SK-N-SH (cell line): ENCODE measurements at regions not wholly inside any gene's neighbourhood (a gene's known extent, or its start where the extent isn't known, plus 50 kb on each side); places are given as distances from the start of the nearest gene placed in this dataset.

Experiments used
- CTCF ChIA-PET: fragments of 300-600, 350-600 bp; formaldehyde crosslinking; extraction: SDS; loops from one replicate; lab custom pipeline; 2021; lab: Yijun Ruan, JAX
- POLR2A ChIA-PET: fragments of 350-600 bp; sonication (Branson Sonifier 250); formaldehyde crosslinking; extraction: SDS; loops from one replicate; lab custom pipeline; 2020; ENCODE audit warnings: antibody characterized with exemption, inconsistent platforms; lab: Yijun Ruan, JAX
- DNase-seq: peaks from one replicate; pipeline ENCODE4 v3.0.0; 2012
- H2AFZ ChIP-seq: fragments of 200-600 bp; sonication (generic); 2 replicates; pipeline ENCODE4 v1.8.1; 2016; ENCODE audit warnings: antibody characterized with exemption, mild to moderate bottlenecking, low read depth
- H3F3A ChIP-seq: fragments of 200-600 bp; sonication (generic); replicated peaks from 2 replicates; pipeline ENCODE3; 2016; ENCODE audit warnings: antibody characterized with exemption, mild to moderate bottlenecking; ENCODE audit not compliant: insufficient read depth
- H3K27ac ChIP-seq, 2 experiments: fragments of 200-500 bp in 1 of 2; fragments of 200-600 bp in 1 of 2; sonication (Bioruptor generic) in 1 of 2; sonication (generic), shearing (Covaris generic) in 1 of 2; 2 replicates each; pipeline versions ENCODE4 v1.5.1 to v1.6.1; 2014 to 2016; ENCODE audit warnings: low read depth in 2 of 2, inconsistent platforms in 1 of 2, low read length in 1 of 2, mild to moderate bottlenecking in 1 of 2, mixed read lengths in 1 of 2
- H3K27me3 ChIP-seq: fragments of 200-600 bp; sonication (generic), shearing (Covaris generic); 2 replicates; pipeline ENCODE4 v1.6.1; 2016; ENCODE audit warnings: mixed run types; ENCODE audit not compliant: insufficient read depth
- H3K36me3 ChIP-seq, 2 experiments: fragments of 200-500 bp in 1 of 2; fragments of 200-600 bp in 1 of 2; sonication (Bioruptor generic) in 1 of 2; sonication (generic) in 1 of 2; replicated peaks in 1 of 2; 2 replicates each; pipeline versions ENCODE3 to v1.5.1; 2014 to 2016; ENCODE audit warnings: low read length in 1 of 2, mild to moderate bottlenecking in 1 of 2; ENCODE audit not compliant: insufficient read depth in 2 of 2, control insufficient read depth in 1 of 2
- H3K4me1 ChIP-seq, 2 experiments: fragments of 200-500 bp in 1 of 2; fragments of 200-600 bp in 1 of 2; sonication (Bioruptor generic) in 1 of 2; sonication (generic), shearing (Covaris generic) in 1 of 2; 2 replicates each; pipeline versions ENCODE4 v1.5.1 to v1.6.1; 2014 to 2016; ENCODE audit warnings: low read depth in 1 of 2, low read length in 1 of 2, mixed run types in 1 of 2; ENCODE audit not compliant: insufficient read depth in 2 of 2, control insufficient read depth in 1 of 2
- H3K4me2 ChIP-seq: fragments of 200-600 bp; sonication (generic), shearing (Covaris generic); 2 replicates; pipeline ENCODE4 v1.6.1; 2017; ENCODE audit warnings: mixed run types
- H3K4me3 ChIP-seq, 2 experiments: fragments of 200-500 bp in 1 of 2; fragments of 200-600 bp in 1 of 2; sonication (Bioruptor generic) in 1 of 2; sonication (generic), shearing (Covaris generic) in 1 of 2; 2 replicates each; pipeline versions ENCODE4 v1.5.1 to v1.8.1; 2014 to 2016; ENCODE audit warnings: low read depth in 2 of 2, inconsistent platforms in 1 of 2, low read length in 1 of 2, mild to moderate bottlenecking in 1 of 2, mixed read lengths in 1 of 2, moderate library complexity in 1 of 2
- H3K79me2 ChIP-seq: fragments of 200-600 bp; sonication (generic); 2 replicates; pipeline ENCODE4 v1.8.1; 2017; ENCODE audit warnings: mild to moderate bottlenecking; ENCODE audit not compliant: insufficient read depth
- H3K9ac ChIP-seq: fragments of 200-600 bp; sonication (generic); 2 replicates; pipeline ENCODE4 v1.6.1; 2017; ENCODE audit warnings: mixed run types
- H3K9me2 ChIP-seq: fragments of 200-600 bp; sonication (generic); 2 replicates; pipeline ENCODE4 v1.6.1; 2017; ENCODE audit warnings: mixed run types
- H3K9me3 ChIP-seq: fragments of 200-600 bp; sonication (generic); 2 replicates; pipeline ENCODE4 v1.6.1; 2017; ENCODE audit warnings: mixed run types, mild to moderate bottlenecking, moderate library complexity
- H4K20me1 ChIP-seq: fragments of 200-600 bp; sonication (generic); 2 replicates; pipeline ENCODE4 v1.6.1; 2017; ENCODE audit warnings: mild to moderate bottlenecking, mixed run types; ENCODE audit not compliant: insufficient read depth
- CTCF ChIP-seq: fragments of 200-600 bp; sonication (generic); IDR thresholded peaks from 2 replicates; pipeline ENCODE4 v1.6.1; 2017; ENCODE audit warnings: antibody characterized with exemption, mild to moderate bottlenecking, moderate library complexity
- ELF1 ChIP-seq: IDR thresholded peaks from 2 replicates; pipeline ENCODE4 v1.4.0; 2012
- FOSL2 ChIP-seq: IDR thresholded peaks from 2 replicates; pipeline ENCODE4 v1.4.0; 2012; ENCODE audit warnings: low read depth, mild to moderate bottlenecking, moderate library complexity, borderline replicate concordance
- GABPA ChIP-seq: IDR thresholded peaks from 2 replicates; pipeline ENCODE4 v1.4.0; 2012; ENCODE audit warnings: low read depth, mild to moderate bottlenecking
- IRF3 ChIP-seq: fragments of 150-350 bp; IDR thresholded peaks from 2 replicates; pipeline ENCODE4 v1.6.1; 2016; ENCODE audit warnings: mild to moderate bottlenecking, low read depth, low read length
- JUND ChIP-seq: IDR thresholded peaks from 2 replicates; pipeline ENCODE4 v1.4.0; 2012
- RAD21 ChIP-seq: IDR thresholded peaks from 2 replicates; pipeline ENCODE4 v1.6.1; 2012; ENCODE audit warnings: mild to moderate bottlenecking, low read length
- RCOR1 ChIP-seq: fragments of 150-350 bp; IDR thresholded peaks from 2 replicates; pipeline ENCODE4 v1.6.1; 2017; ENCODE audit warnings: antibody characterized with exemption, low read length
- REST ChIP-seq: IDR thresholded peaks from 2 replicates; pipeline ENCODE4 v1.6.1; 2012; ENCODE audit warnings: mild to moderate bottlenecking, low read depth, low read length, moderate library complexity
- RFX5 ChIP-seq: IDR thresholded peaks from 2 replicates; pipeline ENCODE4 v1.6.1; 2012; ENCODE audit warnings: mild to moderate bottlenecking, improper control_type of control experiment, low read length
- RXRA ChIP-seq: IDR thresholded peaks from 2 replicates; pipeline ENCODE4 v1.4.0; 2012; ENCODE audit warnings: low read depth, mild to moderate bottlenecking, borderline replicate concordance
- TEAD4 ChIP-seq: IDR thresholded peaks from 2 replicates; pipeline ENCODE4 v1.4.0; 2012; ENCODE audit warnings: mild to moderate bottlenecking, borderline replicate concordance; ENCODE audit not compliant: insufficient read depth
- USF1 ChIP-seq: IDR thresholded peaks from 2 replicates; pipeline ENCODE4 v1.4.0; 2012; ENCODE audit warnings: low read depth, borderline replicate concordance
- YY1 ChIP-seq: IDR thresholded peaks from 2 replicates; pipeline ENCODE4 v1.4.0; 2012; ENCODE audit warnings: low read depth, mild to moderate bottlenecking
- ZBTB33 ChIP-seq: IDR thresholded peaks from 2 replicates; pipeline ENCODE4 v1.4.0; 2012; ENCODE audit warnings: low read depth, borderline replicate concordance
- WGBS: methylation state at CpG from one replicate; pipeline ENCODE4 v1.1.6; 2017; ENCODE audit warnings: low lambda C conversion rate; 5-methylcytosine and 5-hydroxymethylcytosine counted together

- ChIA-PET CTCF (interaction anchor here (0.9 kb wide), 1 partner anchor 11 kb away, joined by 3 read pairs; no protein-coding TSS in a partner anchor), POLR2A (no interaction called here)
- Histone ChIP-seq H4K20me1 (no peaks in the 10 kb centered on the region), H3K4me3 (no peak overlapping the region), H3K36me3 (no peaks in the 10 kb centered on the region), H3K27me3 (no peaks in the 10 kb centered on the region), H3K4me1 (no peaks in the 10 kb centered on the region), H2AFZ (no peak overlapping the region), H3K9me3 (no peaks in the 10 kb centered on the region), H3K27ac (no peak overlapping the region), H3K4me2 (no peak overlapping the region), H3K79me2 (no peaks in the 10 kb centered on the region), H3K9me2 (no peaks in the 10 kb centered on the region), H3K9ac (no peak overlapping the region), H3F3A (no peaks in the 10 kb centered on the region)
- DNase-seq: no peak
- no peak for TF ChIP-seq RFX5
- no peak for TF ChIP-seq USF1
- no peak for TF ChIP-seq ELF1
- no peak for TF ChIP-seq RCOR1
- TF ChIP-seq REST: no peak
- TF ChIP-seq JUND: no peak
- TF ChIP-seq ZBTB33: no peak
- no peak for TF ChIP-seq RXRA
- no peak for TF ChIP-seq TEAD4
- no peak for TF ChIP-seq GABPA
- no peak for TF ChIP-seq IRF3
- no peak for TF ChIP-seq RAD21
- TF ChIP-seq FOSL2: no peak
- TF ChIP-seq CTCF: no peak
- no peak for TF ChIP-seq YY1
- WGBS: 43% methylated on average over 9 of the region's 9 CpGs
Observed at GRCh38 chr15:25619076-25619475, 180.3 kb upstream of the UBE3A start.
